Tibial nerve (tissue), 4 donors: ENCODE measurements at regions not wholly inside any gene's neighbourhood (a gene's known extent, or its start where the extent isn't known, plus 50 kb on each side); places are given as distances from the start of the nearest gene placed in this dataset.

Experiments
- DNase-seq, 2 donors: peaks; one replicate each; pipeline ENCODE4 v3.0.0-alpha.2; 2019; ENCODE audit warnings: low spot score in 2 of 2
- H3K27ac ChIP-seq, 4 donors: fragments of 200-600 bp; sonication (generic) in 3 of 4; one replicate each; pipeline ENCODE4 v1.5.1; 2017 to 2019; ENCODE audit warnings: mild to moderate bottlenecking in 1 of 4
- H3K27me3 ChIP-seq, 2 donors: fragments of 200-600 bp; sonication (generic) in 1 of 2; one replicate each; pipeline versions ENCODE4 v1.5.1 to v1.6.0; 2017 to 2019
- H3K36me3 ChIP-seq, 3 donors: fragments of 200-600 bp; sonication (generic); one replicate each; pipeline ENCODE4 v1.5.1; 2018 to 2019
- H3K4me1 ChIP-seq, 4 donors: fragments of 200-600 bp; sonication (generic) in 3 of 4; one replicate each; pipeline ENCODE4 v1.5.1; 2017 to 2019
- H3K4me3 ChIP-seq, 4 donors: fragments of 200-600 bp; sonication (generic) in 3 of 4; one replicate each; pipeline ENCODE4 v1.5.1; 2017 to 2019; ENCODE audit warnings: mild to moderate bottlenecking in 1 of 4, moderate library complexity in 1 of 4
- H3K9me3 ChIP-seq, 4 donors: fragments of 200-600 bp; sonication (generic) in 3 of 4; one replicate each; pipeline ENCODE4 v1.5.1; 2017 to 2019
- EP300 ChIP-seq, 2 donors: sonication (generic); formaldehyde crosslinking; IDR thresholded peaks; one replicate each; pipeline ENCODE4 v1.6.1; 2017; ENCODE audit warnings: antibody characterized with exemption in 2 of 2, mild to moderate bottlenecking in 1 of 2
- POLR2A ChIP-seq, 2 donors: fragments of 450-650 bp; IDR thresholded peaks; one replicate each; pipeline ENCODE4 v1.6.1; 2017; ENCODE audit warnings: antibody characterized with exemption in 2 of 2, mild to moderate bottlenecking in 2 of 2, moderate library complexity in 2 of 2
- WGBS, 2 donors: methylation state at CpG; one replicate each; pipeline ENCODE4 v1.1.5; 2018; 5-methylcytosine and 5-hydroxymethylcytosine counted together
- TF ChIP-seq, protein P1 (sequence below), 5 experiments: fragments of 200-600 bp in 3 of 5; fragments of 450-650 bp in 2 of 5; sonication (generic) in 3 of 5; IDR thresholded peaks; one replicate each; pipeline ENCODE4 v1.5.1; 2016 to 2019; ENCODE audit warnings: antibody characterized with exemption in 5 of 5, mild to moderate bottlenecking in 3 of 5, moderate library complexity in 2 of 5

- Histone ChIP-seq H3K4me1 (peaks cover 0 to 4% (median 0%) of the 10 kb centered on the region in 4 donors), H3K9me3 (no peaks in the 10 kb centered on the region), H3K27me3 (no peaks in the 10 kb centered on the region), H3K27ac (no peak overlapping the region), H3K36me3 (no peaks in the 10 kb centered on the region), H3K4me3 (no peak overlapping the region)
- DNase-seq, result no peak
- 94 to 95% methylated on average over 12 of the region's 12 CpGs for WGBS, 2 donors
- TF ChIP-seq POLR2A (IDR thresholded peaks at IDR 0.05) (no peak), EP300 (IDR thresholded peaks at IDR 0.05) (no peak)
- TF ChIP-seq, protein P1, sequence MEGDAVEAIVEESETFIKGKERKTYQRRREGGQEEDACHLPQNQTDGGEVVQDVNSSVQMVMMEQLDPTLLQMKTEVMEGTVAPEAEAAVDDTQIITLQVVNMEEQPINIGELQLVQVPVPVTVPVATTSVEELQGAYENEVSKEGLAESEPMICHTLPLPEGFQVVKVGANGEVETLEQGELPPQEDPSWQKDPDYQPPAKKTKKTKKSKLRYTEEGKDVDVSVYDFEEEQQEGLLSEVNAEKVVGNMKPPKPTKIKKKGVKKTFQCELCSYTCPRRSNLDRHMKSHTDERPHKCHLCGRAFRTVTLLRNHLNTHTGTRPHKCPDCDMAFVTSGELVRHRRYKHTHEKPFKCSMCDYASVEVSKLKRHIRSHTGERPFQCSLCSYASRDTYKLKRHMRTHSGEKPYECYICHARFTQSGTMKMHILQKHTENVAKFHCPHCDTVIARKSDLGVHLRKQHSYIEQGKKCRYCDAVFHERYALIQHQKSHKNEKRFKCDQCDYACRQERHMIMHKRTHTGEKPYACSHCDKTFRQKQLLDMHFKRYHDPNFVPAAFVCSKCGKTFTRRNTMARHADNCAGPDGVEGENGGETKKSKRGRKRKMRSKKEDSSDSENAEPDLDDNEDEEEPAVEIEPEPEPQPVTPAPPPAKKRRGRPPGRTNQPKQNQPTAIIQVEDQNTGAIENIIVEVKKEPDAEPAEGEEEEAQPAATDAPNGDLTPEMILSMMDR (IDR thresholded peaks at IDR 0.05), result no peak
Observed at GRCh38 chr18:76548541-76548940, 53.5 kb upstream of the ZNF516 start.

DNA sequence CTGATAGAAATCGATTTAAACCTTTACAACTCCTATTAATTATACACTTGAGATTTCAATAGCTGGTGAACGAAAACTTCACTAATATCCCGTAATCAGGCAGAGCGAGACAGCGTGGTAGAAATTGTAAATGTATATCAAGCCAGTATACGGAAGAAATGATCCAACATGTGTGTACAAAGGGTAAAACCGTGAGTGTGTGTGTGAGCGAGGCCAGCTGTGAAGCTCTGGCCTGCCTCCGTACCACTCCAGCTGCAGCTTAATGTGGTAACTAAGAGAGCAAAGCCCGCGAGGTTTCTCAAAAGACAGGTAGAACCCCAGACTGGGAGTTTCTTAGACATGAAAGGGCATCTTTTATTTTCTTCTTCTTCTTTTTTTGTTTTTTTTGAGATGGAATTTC is 52.3 kb upstream of the ZNF516 start:
- H3K4me3 ChIP-seq, result no peak overlapping the region
- 92 to 94% methylated on average over 11 of the region's 11 CpGs for WGBS, 2 donors
- no peak for DNase-seq
- H3K4me1 ChIP-seq, result peaks cover 0 to 4% (median 0%) of the 10 kb centered on the region in 4 donors
- no peaks in the 10 kb centered on the region for H3K9me3 ChIP-seq
- H3K27me3 ChIP-seq, result no peaks in the 10 kb centered on the region
- TF ChIP-seq POLR2A (IDR thresholded peaks at IDR 0.05) (no peak), EP300 (IDR thresholded peaks at IDR 0.05) (no peak)
- TF ChIP-seq, protein P1 (IDR thresholded peaks at IDR 0.05), result no peak
- H3K27ac ChIP-seq, result no peak overlapping the region
- H3K36me3 ChIP-seq, result no peaks in the 10 kb centered on the region

DNA sequence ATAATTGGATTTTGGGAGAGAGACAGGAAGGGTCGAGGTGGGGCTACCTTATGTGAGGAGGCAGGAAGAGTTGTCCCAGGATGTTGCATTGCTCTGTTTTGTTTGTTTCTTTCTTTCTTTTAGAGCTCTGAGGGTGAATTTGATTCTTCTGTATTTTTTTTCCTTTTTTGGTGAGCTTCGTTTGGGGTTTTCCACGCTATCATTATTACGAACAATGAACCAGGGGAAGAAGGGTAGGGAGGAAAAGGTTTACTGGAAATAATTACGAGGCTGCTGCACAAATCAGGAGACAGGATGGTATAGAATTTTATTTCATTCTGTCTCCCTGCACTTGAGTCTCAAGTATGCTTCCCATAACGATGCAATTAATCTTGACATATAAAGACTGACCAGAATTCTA is 51.4 kb upstream of the ZNF516 start:
- TF ChIP-seq POLR2A (IDR thresholded peaks at IDR 0.05) (no peak), EP300 (IDR thresholded peaks at IDR 0.05) (no peak)
- TF ChIP-seq, protein P1 (IDR thresholded peaks at IDR 0.05), result no peak
- Histone ChIP-seq H3K9me3 (no peaks in the 10 kb centered on the region), H3K27me3 (no peaks in the 10 kb centered on the region), H3K36me3 (no peaks in the 10 kb centered on the region), H3K27ac (peak overlapping the region in 2 of 4 donors; percentile 47 to 57), H3K4me3 (peak overlapping the region in 1 of 4 donors; percentile 12), H3K4me1 (peaks cover 0 to 4% (median 0%) of the 10 kb centered on the region in 4 donors)
- WGBS, 2 donors, result 39 to 48% methylated on average over 6 of the region's 6 CpGs
- DNase-seq, result no peak

- Histone ChIP-seq H3K27me3 (no peaks in the 10 kb centered on the region), H3K27ac (peak overlapping the region in 2 of 4 donors; percentile 47 to 57), H3K9me3 (no peaks in the 10 kb centered on the region), H3K4me1 (peaks cover 0 to 4% (median 0%) of the 10 kb centered on the region in 4 donors), H3K4me3 (peak overlapping the region in 1 of 4 donors; percentile 12), H3K36me3 (no peaks in the 10 kb centered on the region)
- TF ChIP-seq EP300 (IDR thresholded peaks at IDR 0.05), result peak in 1 of 2 donors; percentile 17
- no peak for TF ChIP-seq POLR2A (IDR thresholded peaks at IDR 0.05)
- no peak for DNase-seq
- WGBS, 2 donors, result 27 to 28% methylated on average over 7 of the region's 7 CpGs
Observed at GRCh38 chr18:76546088-76546435, 51.0 kb upstream of the ZNF516 start.

- Histone ChIP-seq H3K36me3 (no peaks in the 10 kb centered on the region), H3K27ac (peak overlapping the region in 2 of 4 donors; percentile 17 to 31), H3K4me1 (peaks cover 0 to 4% (median 0%) of the 10 kb centered on the region in 4 donors), H3K27me3 (no peaks in the 10 kb centered on the region), H3K9me3 (no peaks in the 10 kb centered on the region), H3K4me3 (no peak overlapping the region)
- no peak for DNase-seq
- TF ChIP-seq EP300 (IDR thresholded peaks at IDR 0.05) (no peak), POLR2A (IDR thresholded peaks at IDR 0.05) (no peak)
- TF ChIP-seq, protein P1 (IDR thresholded peaks at IDR 0.05), result no peak
- WGBS, 2 donors, result 71 to 75% methylated on average over 14 of the region's 14 CpGs
Observed at GRCh38 chr18:76545433-76546087, 50.5 kb upstream of the ZNF516 start.
